GM18858 (cell line): ENCODE measurements at regions not wholly inside any gene's neighbourhood (a gene's known extent, or its start where the extent isn't known, plus 50 kb on each side); places are given as distances from the start of the nearest gene placed in this dataset.

Experiments
- ATAC-seq: cut with Tn5 transposase; IDR thresholded peaks from one replicate; pipeline ENCODE4 v1.9.1; 2021; ENCODE audit not compliant: unreplicated experiment

- ATAC-seq: no peak
Measured at GRCh38 chr20:10986586-10986985, 312.8 kb upstream of the JAG1 start.

- no peak for ATAC-seq
Measured at GRCh38 chr20:10987651-10988383, 314.0 kb upstream of the JAG1 start.

DNA sequence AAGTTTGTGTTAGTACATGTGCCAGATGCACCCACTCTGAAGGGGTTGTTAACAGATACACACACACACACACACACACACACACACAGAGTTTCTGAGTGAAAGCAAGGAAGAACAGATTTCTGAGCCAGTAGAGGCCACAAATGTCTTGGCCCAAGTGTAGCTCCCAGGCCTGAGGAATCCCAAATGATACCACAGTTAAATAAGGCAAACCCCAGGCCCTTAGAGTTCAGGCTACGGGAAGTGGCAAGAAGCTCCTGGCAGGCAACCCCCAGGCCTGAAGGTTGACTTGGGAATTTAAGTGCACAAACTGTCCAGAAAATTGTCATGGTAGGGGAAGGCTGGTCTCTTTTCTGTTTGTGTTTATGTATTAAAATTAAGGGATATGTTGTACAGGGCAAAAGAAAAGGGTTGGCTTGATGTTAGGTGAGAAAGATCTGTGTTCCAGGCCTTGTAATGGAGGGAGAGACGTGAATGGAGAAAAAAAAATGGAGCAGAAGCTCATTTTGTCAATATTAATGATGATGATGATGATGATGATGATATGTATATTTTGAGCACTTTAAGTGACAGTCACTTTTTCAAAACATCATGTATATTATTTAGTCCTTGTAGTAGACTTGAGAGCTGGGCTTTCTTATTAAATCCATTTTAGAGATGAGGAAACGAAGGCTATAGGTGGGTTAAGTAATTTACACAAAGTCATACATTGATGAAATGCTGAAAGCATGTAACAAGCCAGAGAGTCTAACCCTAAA is 317.0 kb upstream of the JAG1 start:
- no peak for ATAC-seq

DNA sequence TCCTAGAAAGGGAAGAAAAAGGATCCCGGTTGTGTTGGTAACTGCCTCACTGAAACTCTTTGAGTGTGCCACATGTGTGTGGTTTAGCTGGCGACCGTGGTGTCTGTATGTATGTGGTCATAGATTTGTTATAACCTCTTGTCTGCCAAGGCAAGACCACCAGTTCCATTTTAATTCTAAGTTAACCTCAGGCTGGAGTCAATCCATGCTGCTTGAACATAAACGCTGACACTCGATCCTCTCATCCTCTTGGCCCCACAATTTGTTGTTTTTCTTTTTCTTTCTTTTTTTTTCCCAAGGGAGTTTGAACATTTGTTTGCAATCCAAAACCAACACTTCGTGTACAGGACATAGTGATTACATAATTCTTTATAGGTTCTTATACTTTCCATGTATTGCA is 318.9 kb upstream of the JAG1 start:
- ATAC-seq: no peak

- no peak for ATAC-seq
Measured at GRCh38 chr20:10994991-10995700, 321.3 kb upstream of the JAG1 start.

- ATAC-seq: no peak
Measured at GRCh38 chr20:10998476-10998875, 324.7 kb upstream of the JAG1 start.

DNA sequence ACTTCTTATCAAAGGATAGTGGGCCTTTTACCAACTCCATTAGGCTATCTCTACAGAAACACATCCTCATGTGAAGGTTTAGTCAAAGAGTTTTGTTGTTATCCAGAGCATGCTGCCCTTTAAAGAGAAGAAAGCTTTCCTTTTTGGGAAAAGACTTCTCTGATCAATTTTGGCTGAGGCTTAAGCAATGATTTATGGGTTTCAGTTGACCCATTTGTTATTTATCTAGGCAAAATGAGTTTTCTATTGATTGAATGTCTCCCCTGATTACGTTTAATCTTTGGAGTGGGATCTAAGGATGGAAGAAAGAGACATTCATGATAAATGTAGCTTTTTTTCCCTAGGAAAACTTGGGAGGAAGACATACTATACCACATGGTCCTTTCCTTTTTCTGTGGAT is 326.6 kb upstream of the JAG1 start:
- no peak for ATAC-seq

DNA sequence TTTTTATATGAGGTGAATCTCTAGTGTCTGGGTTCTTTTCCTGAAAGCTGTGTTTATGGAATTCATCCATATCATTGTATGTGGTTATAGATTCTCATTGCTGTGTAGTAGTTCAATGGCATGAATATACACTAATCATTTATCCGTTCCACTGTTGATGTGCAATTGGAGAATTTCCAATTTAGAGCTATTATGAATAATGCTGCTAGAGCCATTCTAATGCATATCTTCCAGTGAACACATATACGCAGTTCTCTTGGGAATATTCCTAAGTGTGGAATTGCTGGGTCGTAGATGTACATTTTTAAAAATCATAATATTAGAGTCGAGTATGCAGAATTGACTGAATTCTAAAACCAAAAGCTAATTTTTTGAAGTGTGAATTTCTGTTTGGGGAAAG is 327.5 kb upstream of the JAG1 start:
- ATAC-seq: no peak

DNA sequence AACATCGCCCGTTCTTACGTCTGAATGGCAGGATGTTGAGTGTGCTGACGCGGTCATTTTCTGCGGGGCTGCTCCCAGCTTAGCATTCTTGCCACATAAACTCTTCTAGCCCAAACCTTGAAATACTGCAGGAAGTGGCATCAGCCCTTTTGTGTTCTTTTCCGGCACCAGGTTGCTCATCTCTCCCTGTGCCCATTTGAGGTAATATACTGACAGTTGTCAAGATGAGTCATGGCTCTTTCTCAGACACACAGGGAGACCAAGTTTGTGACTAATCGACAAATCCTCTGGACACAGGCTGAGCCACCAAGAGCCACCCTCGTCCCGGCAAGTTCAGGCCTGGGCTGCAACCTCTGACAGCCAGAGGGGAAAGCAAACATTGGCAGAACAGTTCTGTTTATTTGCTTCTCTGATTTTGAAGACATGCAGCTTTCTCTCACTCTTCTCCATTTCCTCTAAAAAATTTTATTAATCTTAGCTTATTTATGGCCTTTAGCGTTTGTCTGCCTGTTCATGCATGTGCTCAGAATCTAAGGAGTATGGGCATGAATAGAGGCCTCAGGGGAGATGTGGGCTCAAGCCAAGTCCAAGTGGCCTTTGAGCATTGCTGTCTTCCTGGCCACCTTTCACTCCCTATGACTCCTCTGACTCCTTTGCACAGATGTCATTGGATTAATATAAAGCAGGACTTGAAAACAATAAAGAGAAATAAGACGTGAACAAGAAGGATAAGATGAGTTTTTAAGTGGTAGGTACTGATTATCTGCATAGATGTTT is 328.2 kb upstream of the JAG1 start:
- no peak for ATAC-seq

DNA sequence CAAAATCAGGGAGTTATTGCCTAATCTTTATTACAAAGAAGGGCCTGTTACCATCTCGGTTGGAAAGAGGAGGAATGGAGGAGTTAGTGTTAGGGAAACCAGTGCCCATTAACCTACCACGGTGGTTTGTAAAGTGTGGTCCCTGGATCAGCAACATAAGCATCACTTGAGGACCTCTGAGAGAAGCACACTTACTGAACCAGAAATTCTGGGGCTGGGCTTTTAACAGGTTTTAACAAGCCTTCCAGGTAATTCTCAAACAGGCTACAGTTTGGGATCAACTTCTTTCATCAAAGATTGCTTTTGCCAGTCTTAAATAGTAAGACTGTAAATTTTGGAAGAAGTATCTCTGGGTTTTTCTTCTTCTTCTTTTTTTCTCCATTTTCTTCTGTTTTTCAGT is 329.5 kb upstream of the JAG1 start:
- no peak for ATAC-seq

DNA sequence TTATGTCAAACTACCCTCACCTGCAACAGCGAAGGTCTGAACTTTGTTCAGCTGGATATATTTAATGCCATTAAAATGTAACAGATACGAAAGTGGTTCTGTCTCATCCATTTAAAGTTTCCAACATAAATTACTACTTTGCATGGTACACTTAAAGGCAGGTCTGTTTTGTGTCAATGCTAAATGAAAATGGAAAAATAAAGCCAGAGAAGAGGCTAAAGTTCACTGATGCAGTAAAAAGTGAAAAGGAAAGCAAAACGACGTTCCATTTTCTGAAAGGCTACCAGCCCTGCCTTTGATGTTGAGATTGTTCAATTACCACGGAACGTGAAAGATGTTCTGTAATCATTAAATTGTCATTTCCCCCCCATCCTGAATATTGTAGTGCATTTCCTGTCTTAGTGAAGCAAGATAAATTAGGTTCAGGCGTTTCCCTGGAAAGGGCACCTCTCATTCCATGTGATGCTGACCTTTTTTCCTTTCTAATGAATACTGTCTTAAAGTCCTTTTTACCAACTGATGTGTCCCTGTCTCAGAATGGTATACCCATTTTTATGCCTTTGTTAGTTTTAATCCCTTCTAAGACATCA is 334.7 kb upstream of the JAG1 start:
- ATAC-seq: no peak

- no peak for ATAC-seq
Measured at GRCh38 chr20:11011653-11012052, 337.9 kb upstream of the JAG1 start.

DNA sequence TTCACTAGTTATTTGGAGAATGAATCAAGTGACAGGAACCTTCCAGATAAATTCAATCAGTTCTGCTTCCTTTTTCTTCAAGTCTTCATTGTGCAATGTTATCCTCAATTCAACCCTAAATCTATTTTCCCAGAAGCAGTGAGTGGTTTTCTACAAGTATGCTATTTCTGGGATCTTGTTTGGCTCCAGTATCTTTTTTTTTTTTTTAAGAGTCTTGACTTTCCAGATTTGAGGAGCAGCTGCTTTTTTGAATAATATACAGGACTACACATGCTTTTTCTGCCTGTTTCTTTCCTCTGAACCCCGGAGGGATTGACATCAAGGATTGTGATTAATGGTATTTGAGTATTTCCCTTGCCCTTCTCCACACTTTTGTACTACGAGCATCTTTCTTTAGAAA is 339.2 kb upstream of the JAG1 start:
- ATAC-seq: no peak

DNA sequence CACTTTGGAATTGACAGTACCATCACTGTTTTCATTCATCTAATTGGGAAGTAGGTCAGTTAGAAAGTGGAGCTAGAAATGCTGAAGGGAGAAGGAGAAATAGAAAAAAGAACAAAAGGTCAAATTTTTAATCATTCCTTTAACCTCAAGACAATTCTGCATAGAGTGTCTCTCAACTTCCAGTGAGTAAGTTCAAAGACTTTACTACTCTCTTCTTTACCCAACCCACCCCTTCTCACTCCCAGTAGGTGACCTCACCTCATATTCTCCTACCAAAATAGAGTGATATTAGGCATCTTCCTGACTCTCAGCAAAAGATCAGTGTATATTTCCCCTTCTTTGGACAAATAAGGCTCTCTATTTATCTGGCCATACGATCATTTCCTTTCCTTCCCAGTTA is 340.0 kb upstream of the JAG1 start:
- ATAC-seq: no peak

GRCh38 chr20:11015440-11015839 is 341.6 kb upstream of the JAG1 start:
- no peak for ATAC-seq

DNA sequence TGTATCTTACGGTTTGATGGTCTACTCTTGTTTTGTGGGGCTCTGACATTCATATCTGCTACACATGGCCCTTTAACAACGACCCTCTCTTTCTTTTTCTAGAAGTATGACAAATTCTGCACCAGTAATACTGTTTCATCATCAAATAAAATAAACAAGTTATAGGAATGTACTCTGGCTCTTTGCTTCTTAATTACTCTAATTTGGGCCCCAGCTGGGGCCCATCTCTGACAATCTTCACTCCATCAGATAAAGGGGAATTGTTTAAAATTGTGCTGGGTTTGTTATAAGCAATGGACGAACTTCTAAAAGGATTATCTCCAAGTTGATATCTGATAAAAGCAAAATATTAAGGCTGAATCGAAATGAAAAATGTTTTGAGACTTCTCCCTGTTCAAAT is 343.6 kb upstream of the JAG1 start:
- ATAC-seq: no peak

- ATAC-seq: no peak
Measured at GRCh38 chr20:11018668-11019170, 344.9 kb upstream of the JAG1 start.

DNA sequence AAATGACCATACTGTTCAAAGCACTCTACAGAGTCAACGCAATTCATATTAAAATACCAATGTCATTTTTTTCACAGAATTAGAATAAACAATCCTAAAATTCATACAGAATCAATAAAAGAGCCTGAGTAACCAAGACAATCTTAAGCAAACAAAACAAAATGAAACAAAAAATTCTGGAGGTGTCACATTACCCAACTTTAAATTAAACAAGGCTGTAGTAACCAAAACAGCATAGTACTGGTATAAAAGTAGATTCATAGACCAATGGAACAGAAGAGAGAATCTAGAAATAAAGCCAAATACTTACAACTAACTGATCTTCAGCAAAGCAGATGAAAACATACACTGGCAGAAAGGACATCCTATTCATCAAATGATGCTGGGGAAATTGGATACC is 346.9 kb upstream of the JAG1 start:
- ATAC-seq: no peak

DNA sequence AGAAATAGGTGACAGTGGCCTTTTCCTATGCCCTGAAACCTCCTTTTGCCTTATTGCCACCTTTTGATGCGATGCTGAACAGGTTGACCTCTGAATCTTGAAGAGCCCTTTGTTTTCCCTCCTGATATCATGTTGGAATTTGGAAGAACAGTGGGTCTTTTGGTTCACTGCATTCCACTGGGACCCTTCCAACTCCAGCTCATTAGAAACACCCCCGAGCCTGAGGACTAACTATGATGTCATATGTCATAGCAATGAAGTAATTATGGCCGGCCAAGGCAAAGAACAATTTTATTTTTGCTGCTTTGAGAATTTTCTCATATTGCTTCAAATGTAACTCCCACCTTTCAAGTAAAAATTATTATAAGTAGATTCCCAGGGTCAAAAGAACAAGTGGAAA is 353.4 kb upstream of the JAG1 start:
- ATAC-seq: no peak

DNA sequence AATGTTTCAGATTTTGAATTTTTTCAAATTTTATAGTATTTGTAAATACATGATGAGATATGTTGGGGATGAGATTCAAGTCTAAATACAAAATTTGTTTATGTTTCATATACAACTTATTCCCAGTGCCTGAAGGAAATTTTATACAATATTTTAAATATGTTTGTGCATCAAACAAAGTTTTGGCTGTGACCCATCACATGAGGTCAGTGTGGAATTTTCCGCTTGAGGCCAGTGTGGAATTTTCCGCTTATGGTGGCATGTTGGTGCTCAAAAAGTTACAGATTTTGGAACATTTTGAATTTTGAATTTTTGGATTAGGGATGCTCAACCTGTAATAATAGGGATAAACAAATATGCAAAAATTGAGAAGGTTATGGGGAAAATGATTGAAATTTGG is 356.6 kb upstream of the JAG1 start:
- ATAC-seq: no peak

DNA sequence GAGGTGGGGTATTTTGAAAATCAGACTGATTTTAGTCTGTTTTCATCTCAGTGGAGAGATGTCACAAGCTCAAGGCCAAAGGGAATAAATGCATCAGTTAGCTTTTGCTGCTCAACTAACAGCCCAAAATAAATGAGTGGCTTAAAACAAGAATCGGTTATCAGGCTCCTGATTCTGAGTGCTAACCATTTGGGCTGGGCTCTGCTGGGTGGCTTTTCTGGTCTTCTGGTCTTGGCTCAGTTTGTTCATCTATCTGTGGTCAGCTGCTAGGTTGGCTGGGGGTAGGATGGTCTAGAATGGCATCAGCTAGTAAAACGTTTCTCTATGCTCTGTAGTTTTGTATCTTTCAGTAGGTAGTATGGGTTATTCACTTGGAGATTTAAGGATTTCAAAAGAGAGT is 357.5 kb upstream of the JAG1 start:
- no peak for ATAC-seq
